ENCODE measurements at regions not wholly inside any gene's neighbourhood (a gene's known extent, or its start where the extent isn't known, plus 50 kb on each side); places are given as distances from the start of the nearest gene placed in this dataset.

DNA sequence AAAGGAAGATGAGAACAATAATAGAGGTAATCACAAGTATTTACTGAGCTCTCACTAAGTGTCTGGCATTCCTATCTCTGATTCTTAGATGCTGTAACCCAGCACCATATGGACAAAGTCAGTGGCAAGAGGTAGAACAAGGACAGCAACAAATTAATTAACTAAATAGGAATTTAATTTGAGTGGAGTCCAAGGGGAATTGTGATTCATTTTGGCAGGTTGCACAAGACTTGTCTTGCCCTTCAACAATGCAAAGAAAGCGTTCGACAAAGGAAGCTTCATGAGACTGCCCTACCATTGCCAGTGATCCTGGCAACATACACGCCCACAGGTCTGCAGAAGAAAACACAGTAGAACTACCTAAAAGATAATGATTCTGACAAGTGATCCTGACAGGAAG, 221.6 kb downstream of the RBM43 start:
- Mint-ChIP-seq H3K36me3 (ENCODE audit: low read depth) (no peaks in the 10 kb centered on the region), H3K9me3 (no peaks in the 10 kb centered on the region)

DNA sequence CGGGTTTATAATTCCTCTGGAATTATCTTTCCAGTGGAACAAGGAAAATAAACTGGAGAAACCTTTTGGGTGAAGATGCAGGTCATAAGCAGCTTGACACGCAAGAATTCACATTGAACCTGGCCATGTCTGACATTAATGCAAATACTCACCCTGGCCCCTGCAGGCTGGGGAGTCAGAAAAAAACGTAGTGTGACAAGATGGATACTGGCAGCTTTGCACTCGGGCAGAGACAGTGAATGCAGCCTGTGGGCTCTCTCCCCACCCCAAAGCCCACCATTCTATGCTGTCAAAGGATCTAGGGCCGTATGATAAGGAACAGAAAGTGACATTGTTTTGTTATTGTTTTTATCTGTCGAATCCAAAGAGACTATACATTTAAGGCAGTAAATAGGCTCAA, 223.1 kb downstream of the RBM43 start:
- H3K4me1 Mint-ChIP-seq (ENCODE audit: low read depth), result no peaks in the 10 kb centered on the region
- no peak overlapping the region for H3K4me3 Mint-ChIP-seq
- TF ChIP-seq CTCF (IDR thresholded peaks at IDR 0.05), result no peak
- CTCF ChIA-PET, result no interaction called here
- intact Hi-C loops (cut with micrococcal nuclease), result no loop called here
- H3K36me3 Mint-ChIP-seq (ENCODE audit: low read depth), result no peaks in the 10 kb centered on the region
- POLR2A ChIA-PET, result no interaction called here
- no peaks in the 10 kb centered on the region for H3K9me3 Mint-ChIP-seq
- DNase-seq, result no peak
- ATAC-seq, result no peak
- no peak overlapping the region for H3K27ac Mint-ChIP-seq
- H3K27me3 Mint-ChIP-seq, result peaks cover 7% of the 10 kb centered on the region

More for the DNA sequence above, 221.6 kb downstream of the RBM43 start:
- Mint-ChIP-seq H3K27ac (no peak overlapping the region), H3K4me1 (ENCODE audit: low read depth) (no peaks in the 10 kb centered on the region), H3K27me3 (peaks cover 2% of the 10 kb centered on the region), H3K4me3 (no peak overlapping the region)
- DNase-seq (no peak), ATAC-seq (no peak)
- ChIA-PET POLR2A (interaction anchor here (1.2 kb wide), 1 partner anchor 94 kb away, joined by 3 read pairs; no protein-coding TSS in a partner anchor), CTCF (no interaction called here)
- TF ChIP-seq CTCF (IDR thresholded peaks at IDR 0.05), result no peak
- intact Hi-C loops (cut with micrococcal nuclease), result no loop called here

GRCh38 chr2:151037434-151037833, 224.2 kb downstream of the RBM43 start:
- ChIA-PET POLR2A (no interaction called here), CTCF (no interaction called here)
- DNase-seq, result no peak
- Mint-ChIP-seq H3K27me3 (peaks cover 7% of the 10 kb centered on the region), H3K9me3 (no peaks in the 10 kb centered on the region), H3K36me3 (ENCODE audit: low read depth) (no peaks in the 10 kb centered on the region), H3K4me1 (ENCODE audit: low read depth) (no peaks in the 10 kb centered on the region), H3K4me3 (no peak overlapping the region), H3K27ac (no peak overlapping the region)
- no peak for TF ChIP-seq CTCF (IDR thresholded peaks at IDR 0.05)
- ATAC-seq, result no peak
- intact Hi-C loops (cut with micrococcal nuclease), result no loop called here

DNA sequence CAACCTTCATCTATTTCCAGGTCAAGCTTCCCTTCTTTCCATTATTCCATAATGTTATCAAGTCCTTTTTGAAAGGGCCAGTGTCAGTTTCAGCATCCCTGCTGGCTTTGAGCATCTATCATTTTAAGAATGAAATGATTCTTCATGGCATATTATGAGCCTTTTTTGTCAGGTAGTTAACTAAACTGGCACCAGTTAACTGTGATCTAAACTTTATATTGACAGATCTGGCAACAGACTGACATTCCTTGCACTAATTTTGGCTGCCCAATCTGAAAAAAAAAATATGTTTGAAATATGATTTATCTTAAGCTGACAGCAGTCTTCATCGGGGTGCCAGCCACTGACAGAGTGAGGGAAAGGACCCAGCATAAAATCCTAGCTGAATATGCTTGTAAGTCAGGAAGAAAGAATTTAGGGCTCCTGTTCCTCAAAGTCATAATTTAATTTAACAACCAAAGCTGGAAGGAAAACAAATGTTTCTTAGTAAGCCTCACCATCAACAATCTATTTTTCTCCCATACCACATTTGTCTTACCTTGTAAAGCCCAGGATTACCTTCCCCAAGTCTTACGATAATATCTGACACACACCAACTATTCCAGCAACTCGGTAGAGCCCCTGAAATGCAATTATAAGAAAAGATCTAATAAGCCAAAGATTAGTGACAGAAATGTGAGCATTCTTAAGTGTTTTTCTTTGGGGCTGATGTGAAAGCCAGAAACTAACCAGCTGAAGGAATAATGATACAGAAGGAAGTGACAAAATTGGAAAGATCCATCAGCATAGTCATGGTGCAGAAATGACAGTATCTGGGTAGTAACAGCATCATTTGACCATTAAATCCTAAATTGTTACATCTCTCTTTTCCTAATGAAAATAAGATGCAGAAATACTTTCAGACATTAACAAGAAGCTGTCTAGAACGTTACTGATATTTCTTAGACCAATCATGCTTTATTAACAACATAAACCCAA, 228.1 kb downstream of the RBM43 start:
- Mint-ChIP-seq H3K27me3 (peaks cover 8% of the 10 kb centered on the region), H3K4me3 (no peak overlapping the region), H3K4me1 (ENCODE audit: low read depth) (peaks cover 4% of the 10 kb centered on the region), H3K36me3 (ENCODE audit: low read depth) (no peaks in the 10 kb centered on the region), H3K27ac (no peak overlapping the region), H3K9me3 (no peaks in the 10 kb centered on the region)
- DNase-seq (no peak), ATAC-seq (no peak)
- CTCF ChIA-PET, result interaction anchor here (1.2 to 2.3 kb wide), 2 partner anchors 205 to 206 kb away, joined by 5 to 9 read pairs; no protein-coding TSS in a partner anchor
- intact Hi-C loops (cut with micrococcal nuclease), result no loop called here
- no peak for TF ChIP-seq CTCF (IDR thresholded peaks at IDR 0.05)
- POLR2A ChIA-PET, result no interaction called here

GRCh38 chr2:151032741-151033191, 228.9 kb downstream of the RBM43 start:
- TF ChIP-seq CTCF (IDR thresholded peaks at IDR 0.05), result no peak
- H3K9me3 Mint-ChIP-seq, result no peaks in the 10 kb centered on the region
- POLR2A ChIA-PET, result no interaction called here
- CTCF ChIA-PET, result interaction anchor here (2.3 kb wide), 1 partner anchor 207 kb away, joined by 9 read pairs; no protein-coding TSS in a partner anchor
- no peak for ATAC-seq
- H3K36me3 Mint-ChIP-seq (ENCODE audit: low read depth), result no peaks in the 10 kb centered on the region
- peaks cover 10% of the 10 kb centered on the region for H3K27me3 Mint-ChIP-seq
- intact Hi-C loops (cut with micrococcal nuclease), result no loop called here
- no peak overlapping the region for H3K27ac Mint-ChIP-seq
- peaks cover 4% of the 10 kb centered on the region for H3K4me1 Mint-ChIP-seq (ENCODE audit: low read depth)
- no peak overlapping the region for H3K4me3 Mint-ChIP-seq
- DNase-seq, result no peak
